GM12892 (cell line): ENCODE measurements at regions not wholly inside any gene's neighbourhood (a gene's known extent, or its start where the extent isn't known, plus 50 kb on each side); places are given as distances from the start of the nearest gene placed in this dataset.

Experiments used
- DNase-seq: peaks from one replicate; pipeline ENCODE4 v3.0.0; 2011; ENCODE audit not compliant: insufficient read length
- FAIRE-seq: peaks from 2 replicates; lab custom pipeline; 2011; peaks lifted over from hg19 to GRCh38; lab: Jason Lieb, UNC
- POLR2A ChIP-seq: IDR thresholded peaks from 2 replicates; pipeline ENCODE4 v1.6.1; 2011; ENCODE audit warnings: low read depth, low read length, control low read depth
- POLR2AphosphoS5 ChIP-seq: IDR thresholded peaks from 2 replicates; pipeline ENCODE4 v1.6.1; 2011; ENCODE audit warnings: low read depth, low read length, control low read depth
- TAF1 ChIP-seq: IDR thresholded peaks from 2 replicates; pipeline ENCODE4 v1.6.1; 2011; ENCODE audit warnings: low read depth, mild to moderate bottlenecking, control low read depth, low read length, borderline replicate concordance

GRCh38 chr1:98054786-98055185 is 134.0 kb upstream of the DPYD start:
- FAIRE-seq = no peak
- no peak for DNase-seq
- TF ChIP-seq POLR2AphosphoS5 (no peak), TAF1 (no peak), POLR2A (no peak)

- FAIRE-seq (no peak), DNase-seq (no peak)
- TF ChIP-seq POLR2AphosphoS5 (no peak), TAF1 (no peak), POLR2A (no peak)
Observed at GRCh38 chr1:98054367-98054701, 133.5 kb upstream of the DPYD start.

- DNase-seq = peak; percentile 43
- TF ChIP-seq TAF1 = no peak
- TF ChIP-seq POLR2AphosphoS5 = no peak
- TF ChIP-seq POLR2A = no peak
- no peak for FAIRE-seq
Observed at GRCh38 chr1:98053471-98054366, 132.9 kb upstream of the DPYD start.

GRCh38 chr1:98051065-98051675 is 130.3 kb upstream of the DPYD start:
- no peak for TF ChIP-seq TAF1
- TF ChIP-seq POLR2AphosphoS5 = no peak
- TF ChIP-seq POLR2A = no peak
- no peak for DNase-seq
- FAIRE-seq = peak; percentile 92

GRCh38 chr1:98049370-98050135 is 128.7 kb upstream of the DPYD start:
- no peak for TF ChIP-seq POLR2AphosphoS5
- no peak for TF ChIP-seq POLR2A
- no peak for TF ChIP-seq TAF1
- no peak for DNase-seq
- FAIRE-seq = no peak

GRCh38 chr1:98048751-98049325 is 128.0 kb upstream of the DPYD start:
- DNase-seq (no peak), FAIRE-seq (no peak)
- TF ChIP-seq POLR2A = no peak
- no peak for TF ChIP-seq POLR2AphosphoS5
- no peak for TF ChIP-seq TAF1

GRCh38 chr1:98048244-98048643 is 127.4 kb upstream of the DPYD start:
- FAIRE-seq = no peak
- no peak for DNase-seq
- no peak for TF ChIP-seq POLR2A

- TF ChIP-seq POLR2A (no peak), TAF1 (no peak), POLR2AphosphoS5 (no peak)
- FAIRE-seq = no peak
- DNase-seq = no peak
Observed at GRCh38 chr1:98047171-98047570, 126.3 kb upstream of the DPYD start.

GRCh38 chr1:98045767-98046641 is 125.2 kb upstream of the DPYD start:
- FAIRE-seq (no peak), DNase-seq (no peak)
- no peak for TF ChIP-seq POLR2A
- no peak for TF ChIP-seq POLR2AphosphoS5
- TF ChIP-seq TAF1 = no peak

GRCh38 chr1:98045211-98045766 is 124.5 kb upstream of the DPYD start:
- TF ChIP-seq TAF1 (no peak), POLR2AphosphoS5 (no peak), POLR2A (no peak)
- no peak for FAIRE-seq
- no peak for DNase-seq

GRCh38 chr1:98044766-98045165 is 123.9 kb upstream of the DPYD start:
- DNase-seq = no peak
- TF ChIP-seq TAF1 (no peak), POLR2A (no peak), POLR2AphosphoS5 (no peak)
- no peak for FAIRE-seq
